Body of pancreas (tissue), 4 donors: ENCODE measurements at regions not wholly inside any gene's neighbourhood (a gene's known extent, or its start where the extent isn't known, plus 50 kb on each side); places are given as distances from the start of the nearest gene placed in this dataset.

Source experiments
- CTCF ChIP-seq, 7 experiments: fragments of 450-650 bp in 4 of 7; fragments of 200-600 bp in 3 of 7; sonication (generic) in 3 of 7; IDR thresholded peaks; one replicate each; pipeline ENCODE4 v1.5.1; 2016 to 2019; ENCODE audit warnings: antibody characterized with exemption in 7 of 7
- POLR2A ChIP-seq, 3 donors: fragments of 450-650 bp; IDR thresholded peaks; one replicate each; pipeline ENCODE4 v1.6.1; 2016; ENCODE audit warnings: antibody characterized with exemption in 3 of 3, mild to moderate bottlenecking in 2 of 3

- TF ChIP-seq CTCF (IDR thresholded peaks at IDR 0.05) (no peak), POLR2A (IDR thresholded peaks at IDR 0.05) (no peak)
Measured at GRCh38 chr9:82675605-82676004, 387.3 kb downstream of the RASEF start.
